IPS DF 6.9 (cell line): ENCODE measurements at regions not wholly inside any gene's neighbourhood (a gene's known extent, or its start where the extent isn't known, plus 50 kb on each side); places are given as distances from the start of the nearest gene placed in this dataset.
"Not testable (repeated sequence)": the region's sequence is repeated elsewhere in the genome, so short reads cannot be mapped to it uniquely, and the experiment has no call there.

Experiments
- DNase-seq: peaks from one replicate; pipeline ENCODE4 v3.0.0-alpha.2; 2013; ENCODE audit warnings: low read depth, low spot score
- H3K27ac ChIP-seq: one replicate; pipeline ENCODE4 v1.5.1; 2013; ENCODE audit warnings: low read length, control low read depth
- H3K27me3 ChIP-seq: 2 replicates; pipeline ENCODE4 v1.6.1; 2013; ENCODE audit warnings: mild to moderate bottlenecking, low read length; ENCODE audit not compliant: control insufficient read depth, insufficient read depth
- H3K36me3 ChIP-seq: 2 replicates; pipeline ENCODE4 v1.6.1; 2013; ENCODE audit warnings: low read length; ENCODE audit not compliant: control insufficient read depth, insufficient read depth
- H3K4me1 ChIP-seq: 2 replicates; pipeline ENCODE4 v1.6.1; 2013; ENCODE audit warnings: low read length; ENCODE audit not compliant: control insufficient read depth, insufficient read depth
- H3K4me3 ChIP-seq: 2 replicates; pipeline ENCODE4 v1.5.1; 2013; ENCODE audit warnings: mild to moderate bottlenecking, low read length
- H3K9me3 ChIP-seq: 2 replicates; pipeline ENCODE4 v1.6.1; 2013; ENCODE audit warnings: low read length, inconsistent platforms; ENCODE audit not compliant: control insufficient read depth, insufficient read depth
- WGBS: extraction: QIAGEN DNeasy Blood & Tissue Kit; methylation state at CpG from one replicate; pipeline ENCODE4 v1.1.7; 2013; ENCODE audit warnings: mixed read lengths, missing lambda C conversion rate; ENCODE audit not compliant: insufficient read length, insufficient coverage; 5-methylcytosine and 5-hydroxymethylcytosine counted together

GRCh38 chr11:128047026-128047425 lies 540.3 kb downstream of the ETS1 start:
- DNase-seq: no peak
- H3K36me3 ChIP-seq: no peaks in the 10 kb centered on the region
- no peak overlapping the region for H3K4me3 ChIP-seq
- WGBS: no CpG with 5 or more reads among the region's 4 CpGs
- no peaks in the 10 kb centered on the region for H3K9me3 ChIP-seq
- H3K4me1 ChIP-seq: no peaks in the 10 kb centered on the region
- no peaks in the 10 kb centered on the region for H3K27me3 ChIP-seq
- no peak overlapping the region for H3K27ac ChIP-seq

GRCh38 chr11:128046213-128046612 lies 541.1 kb downstream of the ETS1 start:
- Histone ChIP-seq H3K36me3 (no peaks in the 10 kb centered on the region), H3K4me3 (no peak overlapping the region), H3K27me3 (no peaks in the 10 kb centered on the region), H3K4me1 (no peaks in the 10 kb centered on the region), H3K27ac (no peak overlapping the region), H3K9me3 (no peaks in the 10 kb centered on the region)
- WGBS: no CpG with 5 or more reads among the region's 3 CpGs
- DNase-seq: no peak

- Histone ChIP-seq H3K9me3 (no peaks in the 10 kb centered on the region), H3K27ac (no peak overlapping the region), H3K27me3 (no peaks in the 10 kb centered on the region), H3K4me1 (no peaks in the 10 kb centered on the region), H3K36me3 (no peaks in the 10 kb centered on the region), H3K4me3 (no peak overlapping the region)
- DNase-seq: no peak
- WGBS: no CpG with 5 or more reads among the region's 4 CpGs
Observed at GRCh38 chr11:128045094-128045725, 542.1 kb downstream of the ETS1 start.

- Histone ChIP-seq H3K4me1 (no peaks in the 10 kb centered on the region), H3K4me3 (no peak overlapping the region), H3K36me3 (no peaks in the 10 kb centered on the region), H3K27me3 (no peaks in the 10 kb centered on the region), H3K27ac (no peak overlapping the region), H3K9me3 (no peaks in the 10 kb centered on the region)
- no peak for DNase-seq
- no CpG with 5 or more reads among the region's 3 CpGs for WGBS
Observed at GRCh38 chr11:128042290-128042751, 545.0 kb downstream of the ETS1 start.

GRCh38 chr11:128040603-128041002 lies 546.8 kb downstream of the ETS1 start:
- Histone ChIP-seq H3K9me3 (no peaks in the 10 kb centered on the region), H3K4me3 (no peak overlapping the region), H3K4me1 (no peaks in the 10 kb centered on the region), H3K36me3 (no peaks in the 10 kb centered on the region), H3K27me3 (no peaks in the 10 kb centered on the region), H3K27ac (no peak overlapping the region)
- no CpG with 5 or more reads among the region's 3 CpGs for WGBS
- DNase-seq: no peak

GRCh38 chr11:128039140-128040021 lies 548.0 kb downstream of the ETS1 start:
- no peak for DNase-seq
- Histone ChIP-seq H3K4me1 (no peaks in the 10 kb centered on the region), H3K4me3 (no peak overlapping the region), H3K9me3 (no peaks in the 10 kb centered on the region), H3K27ac (no peak overlapping the region), H3K27me3 (no peaks in the 10 kb centered on the region), H3K36me3 (no peaks in the 10 kb centered on the region)
- no CpG with 5 or more reads among the region's 8 CpGs for WGBS

- no peaks in the 10 kb centered on the region for H3K36me3 ChIP-seq
- H3K4me1 ChIP-seq: no peaks in the 10 kb centered on the region
- no peak overlapping the region for H3K27ac ChIP-seq
- H3K4me3 ChIP-seq: no peak overlapping the region
- H3K27me3 ChIP-seq: no peaks in the 10 kb centered on the region
- no CpG with 5 or more reads among the region's 4 CpGs for WGBS
- DNase-seq: no peak
- no peaks in the 10 kb centered on the region for H3K9me3 ChIP-seq
Observed at GRCh38 chr11:128036556-128037093, 550.7 kb downstream of the ETS1 start.

GRCh38 chr11:128036006-128036405 lies 551.4 kb downstream of the ETS1 start:
- no peaks in the 10 kb centered on the region for H3K9me3 ChIP-seq
- H3K27me3 ChIP-seq: no peaks in the 10 kb centered on the region
- whole genome bisulfite sequencing: no CpG with 5 or more reads among the region's 5 CpGs
- H3K27ac ChIP-seq: no peak overlapping the region
- no peaks in the 10 kb centered on the region for H3K4me1 ChIP-seq
- DNase-seq: no peak
- H3K36me3 ChIP-seq: no peaks in the 10 kb centered on the region
- no peak overlapping the region for H3K4me3 ChIP-seq

- not testable (repeated sequence) for H3K9me3 ChIP-seq, H3K27ac ChIP-seq, H3K27me3 ChIP-seq, H3K36me3 ChIP-seq, H3K4me3 ChIP-seq, H3K4me1 ChIP-seq
- no CpG with 5 or more reads among the region's 14 CpGs for WGBS
- peak; percentile 55 for DNase-seq
Observed at GRCh38 chr11:128031538-128032134, 555.7 kb downstream of the ETS1 start.

GRCh38 chr11:128029219-128029722 lies 558.1 kb downstream of the ETS1 start:
- Histone ChIP-seq H3K36me3 (no peaks in the 10 kb centered on the region), H3K9me3 (no peaks in the 10 kb centered on the region), H3K27me3 (no peaks in the 10 kb centered on the region), H3K4me3 (no peak overlapping the region), H3K4me1 (no peaks in the 10 kb centered on the region), H3K27ac (no peak overlapping the region)
- DNase-seq: no peak
- WGBS: no CpG with 5 or more reads among the region's 1 CpG
